ENCODE measurements at regions not wholly inside any gene's neighbourhood (a gene's known extent, or its start where the extent isn't known, plus 50 kb on each side); places are given as distances from the start of the nearest gene placed in this dataset.

DNA sequence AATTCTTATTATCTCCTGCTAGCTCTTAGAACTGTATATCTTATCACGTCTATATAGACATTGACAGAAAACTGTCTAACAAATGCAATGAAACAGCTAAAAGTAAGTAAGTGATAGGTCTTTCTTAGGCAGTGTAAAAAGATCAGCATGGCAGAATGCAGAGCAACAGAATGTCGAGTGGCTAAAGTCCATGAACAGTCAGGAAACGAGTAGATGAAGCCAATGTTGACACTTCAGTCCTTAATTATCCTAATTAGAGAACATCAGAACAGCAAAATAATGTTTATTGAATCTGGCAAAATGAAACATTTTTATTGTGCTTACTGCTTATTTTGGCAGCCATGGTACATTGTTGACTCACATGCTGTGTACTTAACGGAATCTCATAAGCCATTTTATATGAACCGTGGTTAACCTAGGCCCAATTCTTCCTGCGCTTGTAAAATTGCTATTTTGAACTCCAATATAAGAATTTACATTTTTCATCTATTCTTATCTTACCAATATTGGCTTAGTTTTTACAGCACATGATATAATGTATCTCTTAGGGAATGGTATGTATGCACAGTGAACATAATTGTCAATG, 748.1 kb downstream of the DACH1 start:
- ATAC-seq = no peak
- no peak for TF ChIP-seq OSR1 (CRISPR knock-in tag; IDR thresholded peaks at IDR 0.05)
- no peak for TF ChIP-seq ZFP30 (CRISPR knock-in tag; IDR thresholded peaks at IDR 0.05)
- TF ChIP-seq PPARA (CRISPR knock-in tag; IDR thresholded peaks at IDR 0.05; ENCODE audit: borderline replicate concordance) = no peak
- TF ChIP-seq RARB (CRISPR knock-in tag; IDR thresholded peaks at IDR 0.05) = no peak
- TF ChIP-seq TCF4 (CRISPR knock-in tag; IDR thresholded peaks at IDR 0.05; ENCODE audit: borderline replicate concordance) = no peak
- no peak for TF ChIP-seq TOX (CRISPR knock-in tag; IDR thresholded peaks at IDR 0.05; ENCODE audit: borderline replicate concordance)
- TF ChIP-seq, protein P1, sequence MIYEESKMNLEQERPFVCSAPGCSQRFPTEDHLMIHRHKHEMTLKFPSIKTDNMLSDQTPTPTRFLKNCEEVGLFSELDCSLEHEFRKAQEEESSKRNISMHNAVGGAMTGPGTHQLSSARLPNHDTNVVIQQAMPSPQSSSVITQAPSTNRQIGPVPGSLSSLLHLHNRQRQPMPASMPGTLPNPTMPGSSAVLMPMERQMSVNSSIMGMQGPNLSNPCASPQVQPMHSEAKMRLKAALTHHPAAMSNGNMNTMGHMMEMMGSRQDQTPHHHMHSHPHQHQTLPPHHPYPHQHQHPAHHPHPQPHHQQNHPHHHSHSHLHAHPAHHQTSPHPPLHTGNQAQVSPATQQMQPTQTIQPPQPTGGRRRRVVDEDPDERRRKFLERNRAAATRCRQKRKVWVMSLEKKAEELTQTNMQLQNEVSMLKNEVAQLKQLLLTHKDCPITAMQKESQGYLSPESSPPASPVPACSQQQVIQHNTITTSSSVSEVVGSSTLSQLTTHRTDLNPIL (CRISPR knock-in tag; IDR thresholded peaks at IDR 0.05; ENCODE audit: low read depth) = no peak
- no peak for TF ChIP-seq ZNF8 (CRISPR knock-in tag; IDR thresholded peaks at IDR 0.05)
- no peak for TF ChIP-seq ZFP3 (CRISPR knock-in tag; IDR thresholded peaks at IDR 0.05)
- TF ChIP-seq CSDC2 (CRISPR knock-in tag; IDR thresholded peaks at IDR 0.05) = no peak
- no peak for TF ChIP-seq BACH2 (CRISPR knock-in tag; IDR thresholded peaks at IDR 0.05; ENCODE audit: borderline replicate concordance)
- no peak for TF ChIP-seq SNAI2 (CRISPR knock-in tag; IDR thresholded peaks at IDR 0.05)
- no peak for TF ChIP-seq ISL1 (CRISPR knock-in tag; IDR thresholded peaks at IDR 0.05)

DNA sequence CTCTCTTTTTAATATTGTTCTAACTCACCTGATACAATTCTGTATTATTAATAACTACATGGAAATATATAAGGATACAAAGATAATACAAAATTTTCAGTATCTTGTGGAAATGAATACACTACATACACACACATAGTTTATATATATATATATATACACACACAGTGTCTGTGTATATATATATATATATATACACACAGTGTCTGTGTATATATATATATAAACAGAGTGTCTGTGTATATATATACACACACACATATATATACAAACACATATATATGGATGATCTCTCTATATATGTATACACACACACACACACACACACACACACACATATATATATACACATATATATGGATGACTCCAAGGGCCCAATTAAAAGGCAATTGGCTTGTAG, 749.1 kb downstream of the DACH1 start:
- ATAC-seq = no peak
- TF ChIP-seq, protein P2, sequence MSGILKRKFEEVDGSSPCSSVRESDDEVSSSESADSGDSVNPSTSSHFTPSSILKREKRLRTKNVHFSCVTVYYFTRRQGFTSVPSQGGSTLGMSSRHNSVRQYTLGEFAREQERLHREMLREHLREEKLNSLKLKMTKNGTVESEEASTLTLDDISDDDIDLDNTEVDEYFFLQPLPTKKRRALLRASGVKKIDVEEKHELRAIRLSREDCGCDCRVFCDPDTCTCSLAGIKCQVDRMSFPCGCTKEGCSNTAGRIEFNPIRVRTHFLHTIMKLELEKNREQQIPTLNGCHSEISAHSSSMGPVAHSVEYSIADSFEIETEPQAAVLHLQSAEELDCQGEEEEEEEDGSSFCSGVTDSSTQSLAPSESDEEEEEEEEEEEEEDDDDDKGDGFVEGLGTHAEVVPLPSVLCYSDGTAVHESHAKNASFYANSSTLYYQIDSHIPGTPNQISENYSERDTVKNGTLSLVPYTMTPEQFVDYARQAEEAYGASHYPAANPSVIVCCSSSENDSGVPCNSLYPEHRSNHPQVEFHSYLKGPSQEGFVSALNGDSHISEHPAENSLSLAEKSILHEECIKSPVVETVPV (CRISPR knock-in tag; IDR thresholded peaks at IDR 0.05) = no peak
- TF ChIP-seq, protein P1 (CRISPR knock-in tag; IDR thresholded peaks at IDR 0.05; ENCODE audit: low read depth) = no peak
- TF ChIP-seq ESRRG (CRISPR knock-in tag; IDR thresholded peaks at IDR 0.05) = no peak
- TF ChIP-seq GLIS3 (CRISPR knock-in tag; IDR thresholded peaks at IDR 0.05) = no peak
- no peak for TF ChIP-seq ZFP3 (CRISPR knock-in tag; IDR thresholded peaks at IDR 0.05)
- no peak for TF ChIP-seq ZNF8 (CRISPR knock-in tag; IDR thresholded peaks at IDR 0.05)
- no peak for TF ChIP-seq TCF4 (CRISPR knock-in tag; IDR thresholded peaks at IDR 0.05; ENCODE audit: borderline replicate concordance)
- TF ChIP-seq BACH2 (CRISPR knock-in tag; IDR thresholded peaks at IDR 0.05; ENCODE audit: borderline replicate concordance) = no peak
- no peak for TF ChIP-seq SNAI2 (CRISPR knock-in tag; IDR thresholded peaks at IDR 0.05)
- TF ChIP-seq PPARA (CRISPR knock-in tag; IDR thresholded peaks at IDR 0.05; ENCODE audit: borderline replicate concordance) = no peak
- no peak for TF ChIP-seq ZC3H10 (CRISPR knock-in tag; IDR thresholded peaks at IDR 0.05)
- TF ChIP-seq OSR1 (CRISPR knock-in tag; IDR thresholded peaks at IDR 0.05) = no peak
- TF ChIP-seq ARNTL (CRISPR knock-in tag; IDR thresholded peaks at IDR 0.05; ENCODE audit: borderline replicate concordance, low read depth) = no peak
- TF ChIP-seq ZFP30 (CRISPR knock-in tag; IDR thresholded peaks at IDR 0.05) = no peak
- TF ChIP-seq, protein P3, sequence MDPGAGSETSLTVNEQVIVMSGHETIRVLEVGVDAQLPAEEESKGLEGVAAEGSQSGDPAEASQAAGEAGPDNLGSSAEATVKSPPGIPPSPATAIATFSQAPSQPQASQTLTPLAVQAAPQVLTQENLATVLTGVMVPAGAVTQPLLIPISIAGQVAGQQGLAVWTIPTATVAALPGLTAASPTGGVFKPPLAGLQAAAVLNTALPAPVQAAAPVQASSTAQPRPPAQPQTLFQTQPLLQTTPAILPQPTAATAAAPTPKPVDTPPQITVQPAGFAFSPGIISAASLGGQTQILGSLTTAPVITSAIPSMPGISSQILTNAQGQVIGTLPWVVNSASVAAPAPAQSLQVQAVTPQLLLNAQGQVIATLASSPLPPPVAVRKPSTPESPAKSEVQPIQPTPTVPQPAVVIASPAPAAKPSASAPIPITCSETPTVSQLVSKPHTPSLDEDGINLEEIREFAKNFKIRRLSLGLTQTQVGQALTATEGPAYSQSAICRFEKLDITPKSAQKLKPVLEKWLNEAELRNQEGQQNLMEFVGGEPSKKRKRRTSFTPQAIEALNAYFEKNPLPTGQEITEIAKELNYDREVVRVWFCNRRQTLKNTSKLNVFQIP (CRISPR knock-in tag; IDR thresholded peaks at IDR 0.05; ENCODE audit: borderline replicate concordance, low read depth) = no peak
- TF ChIP-seq ISL1 (CRISPR knock-in tag; IDR thresholded peaks at IDR 0.05) = no peak
- TF ChIP-seq CSDC2 (CRISPR knock-in tag; IDR thresholded peaks at IDR 0.05) = no peak
- TF ChIP-seq, protein P4, sequence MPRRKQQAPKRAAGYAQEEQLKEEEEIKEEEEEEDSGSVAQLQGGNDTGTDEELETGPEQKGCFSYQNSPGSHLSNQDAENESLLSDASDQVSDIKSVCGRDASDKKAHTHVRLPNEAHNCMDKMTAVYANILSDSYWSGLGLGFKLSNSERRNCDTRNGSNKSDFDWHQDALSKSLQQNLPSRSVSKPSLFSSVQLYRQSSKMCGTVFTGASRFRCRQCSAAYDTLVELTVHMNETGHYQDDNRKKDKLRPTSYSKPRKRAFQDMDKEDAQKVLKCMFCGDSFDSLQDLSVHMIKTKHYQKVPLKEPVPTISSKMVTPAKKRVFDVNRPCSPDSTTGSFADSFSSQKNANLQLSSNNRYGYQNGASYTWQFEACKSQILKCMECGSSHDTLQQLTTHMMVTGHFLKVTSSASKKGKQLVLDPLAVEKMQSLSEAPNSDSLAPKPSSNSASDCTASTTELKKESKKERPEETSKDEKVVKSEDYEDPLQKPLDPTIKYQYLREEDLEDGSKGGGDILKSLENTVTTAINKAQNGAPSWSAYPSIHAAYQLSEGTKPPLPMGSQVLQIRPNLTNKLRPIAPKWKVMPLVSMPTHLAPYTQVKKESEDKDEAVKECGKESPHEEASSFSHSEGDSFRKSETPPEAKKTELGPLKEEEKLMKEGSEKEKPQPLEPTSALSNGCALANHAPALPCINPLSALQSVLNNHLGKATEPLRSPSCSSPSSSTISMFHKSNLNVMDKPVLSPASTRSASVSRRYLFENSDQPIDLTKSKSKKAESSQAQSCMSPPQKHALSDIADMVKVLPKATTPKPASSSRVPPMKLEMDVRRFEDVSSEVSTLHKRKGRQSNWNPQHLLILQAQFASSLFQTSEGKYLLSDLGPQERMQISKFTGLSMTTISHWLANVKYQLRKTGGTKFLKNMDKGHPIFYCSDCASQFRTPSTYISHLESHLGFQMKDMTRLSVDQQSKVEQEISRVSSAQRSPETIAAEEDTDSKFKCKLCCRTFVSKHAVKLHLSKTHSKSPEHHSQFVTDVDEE (CRISPR knock-in tag; IDR thresholded peaks at IDR 0.05) = no peak
- no peak for TF ChIP-seq TOX (CRISPR knock-in tag; IDR thresholded peaks at IDR 0.05; ENCODE audit: borderline replicate concordance)
- TF ChIP-seq, protein P5, sequence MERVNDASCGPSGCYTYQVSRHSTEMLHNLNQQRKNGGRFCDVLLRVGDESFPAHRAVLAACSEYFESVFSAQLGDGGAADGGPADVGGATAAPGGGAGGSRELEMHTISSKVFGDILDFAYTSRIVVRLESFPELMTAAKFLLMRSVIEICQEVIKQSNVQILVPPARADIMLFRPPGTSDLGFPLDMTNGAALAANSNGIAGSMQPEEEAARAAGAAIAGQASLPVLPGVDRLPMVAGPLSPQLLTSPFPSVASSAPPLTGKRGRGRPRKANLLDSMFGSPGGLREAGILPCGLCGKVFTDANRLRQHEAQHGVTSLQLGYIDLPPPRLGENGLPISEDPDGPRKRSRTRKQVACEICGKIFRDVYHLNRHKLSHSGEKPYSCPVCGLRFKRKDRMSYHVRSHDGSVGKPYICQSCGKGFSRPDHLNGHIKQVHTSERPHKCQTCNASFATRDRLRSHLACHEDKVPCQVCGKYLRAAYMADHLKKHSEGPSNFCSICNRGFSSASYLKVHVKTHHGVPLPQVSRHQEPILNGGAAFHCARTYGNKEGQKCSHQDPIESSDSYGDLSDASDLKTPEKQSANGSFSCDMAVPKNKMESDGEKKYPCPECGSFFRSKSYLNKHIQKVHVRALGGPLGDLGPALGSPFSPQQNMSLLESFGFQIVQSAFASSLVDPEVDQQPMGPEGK (CRISPR knock-in tag; IDR thresholded peaks at IDR 0.05; ENCODE audit: borderline replicate concordance) = no peak

Data from SK-N-SH treated with all-trans-retinoic acid at 6 μM for 48 hours (cell line).